NCI-H2196 (cell line): ENCODE measurements at regions not wholly inside any gene's neighbourhood (a gene's known extent, or its start where the extent isn't known, plus 50 kb on each side); places are given as distances from the start of the nearest gene placed in this dataset.
"Not testable (repeated sequence)": the region's sequence is repeated elsewhere in the genome, so short reads cannot be mapped to it uniquely, and the experiment has no call there.

Experiments used
- DNase-seq: peaks from one replicate; lab custom pipeline; 2025; ENCODE audit not compliant: unreplicated experiment; lab: John Stamatoyannopoulos, UW

DNA sequence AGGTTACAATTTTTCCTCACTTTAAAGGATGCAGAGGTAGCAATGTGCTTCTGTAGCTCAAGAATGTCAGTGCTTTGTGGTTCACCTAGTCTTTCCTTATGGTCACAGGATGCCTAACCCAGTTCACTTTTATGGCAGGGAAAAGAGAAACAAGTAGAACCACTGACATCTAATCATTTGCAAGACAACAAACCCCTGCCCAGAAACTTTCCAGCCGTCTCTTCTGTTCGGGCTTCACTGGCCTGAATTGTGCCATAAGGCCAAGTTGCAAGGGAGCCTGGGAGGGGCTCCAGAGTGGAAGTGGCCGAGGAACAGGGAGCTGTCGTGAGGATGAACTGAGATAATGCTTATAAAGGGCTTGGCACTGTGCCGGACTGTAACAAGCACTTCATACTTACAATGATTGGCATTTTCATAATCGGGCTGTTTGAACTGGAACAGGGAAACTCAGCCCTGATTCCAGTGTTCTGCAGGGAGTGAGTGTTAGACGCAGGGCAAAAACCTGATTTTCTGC lies 212.6 kb downstream of the BCAS1 start:
- DNase-seq = no peak

GRCh38 chr20:53856300-53857295 lies 213.8 kb downstream of the BCAS1 start:
- DNase-seq = no peak

DNA sequence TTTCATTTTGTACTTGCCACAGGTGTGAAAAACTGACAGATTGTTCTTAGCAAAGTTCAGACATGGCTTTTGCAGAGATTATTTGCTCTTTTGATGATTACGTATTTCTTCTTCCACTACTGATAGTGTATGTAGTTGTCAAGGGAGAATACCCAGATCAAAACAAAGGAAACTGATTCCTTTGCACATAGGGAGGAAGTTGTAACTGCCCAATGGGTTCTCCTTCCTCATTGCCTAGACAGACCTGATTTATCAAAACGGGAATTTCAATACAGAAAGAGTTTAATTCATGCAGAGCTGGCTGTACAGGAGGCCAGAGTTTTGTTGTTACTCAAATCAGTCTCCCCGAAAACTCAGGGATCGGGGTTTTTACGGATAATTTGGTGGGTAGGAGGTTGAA lies 214.7 kb downstream of the BCAS1 start:
- no peak for DNase-seq

- not testable (repeated sequence) for DNase-seq
Measured at GRCh38 chr20:53854609-53854926, 215.8 kb downstream of the BCAS1 start.

GRCh38 chr20:53853111-53853713 lies 217.2 kb downstream of the BCAS1 start:
- DNase-seq = no peak

DNA sequence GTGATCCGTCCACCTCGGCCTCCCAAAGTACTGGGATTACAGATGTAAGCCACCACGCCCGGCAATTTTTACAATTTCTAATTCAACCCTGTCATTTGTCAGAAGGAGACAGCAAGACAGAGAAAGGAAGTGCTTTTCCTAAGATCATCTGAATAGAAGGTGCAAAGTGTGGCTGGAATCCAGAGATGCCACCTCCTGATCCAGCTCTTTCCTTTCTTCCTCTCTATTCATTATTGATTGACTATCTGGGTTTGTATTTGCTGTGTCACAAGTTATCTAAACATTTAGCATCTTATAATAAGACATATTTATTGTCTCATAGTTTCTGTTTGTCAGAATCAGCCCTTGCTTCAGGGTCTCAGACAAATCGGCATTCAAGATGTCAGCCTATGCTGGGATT lies 217.7 kb downstream of the BCAS1 start:
- DNase-seq = no peak

DNA sequence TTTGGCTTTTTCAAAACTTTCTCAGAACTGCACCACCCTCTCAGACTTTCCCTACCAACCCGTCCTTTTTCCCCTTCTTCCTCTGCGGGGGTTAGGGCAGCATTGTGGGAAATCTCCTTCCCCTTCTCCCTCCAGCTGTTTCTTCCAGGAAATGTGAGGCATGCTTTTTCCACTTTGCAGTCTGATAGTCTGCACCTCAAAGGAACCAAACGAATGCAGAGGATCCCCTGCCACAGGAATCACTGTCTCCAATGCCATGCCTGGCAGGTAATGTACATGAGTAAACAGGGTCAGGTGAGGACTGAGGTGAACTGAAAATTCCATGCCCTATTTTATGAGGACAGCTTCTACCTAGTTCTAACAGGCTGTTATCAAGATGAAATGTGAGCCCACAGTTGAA lies 218.4 kb downstream of the BCAS1 start:
- no peak for DNase-seq

GRCh38 chr20:53850319-53850718 lies 220.1 kb downstream of the BCAS1 start:
- DNase-seq = no peak

GRCh38 chr20:53849471-53850059 lies 220.8 kb downstream of the BCAS1 start:
- DNase-seq = no peak

- DNase-seq = no peak
Measured at GRCh38 chr20:53848304-53848703, 222.1 kb downstream of the BCAS1 start.

DNA sequence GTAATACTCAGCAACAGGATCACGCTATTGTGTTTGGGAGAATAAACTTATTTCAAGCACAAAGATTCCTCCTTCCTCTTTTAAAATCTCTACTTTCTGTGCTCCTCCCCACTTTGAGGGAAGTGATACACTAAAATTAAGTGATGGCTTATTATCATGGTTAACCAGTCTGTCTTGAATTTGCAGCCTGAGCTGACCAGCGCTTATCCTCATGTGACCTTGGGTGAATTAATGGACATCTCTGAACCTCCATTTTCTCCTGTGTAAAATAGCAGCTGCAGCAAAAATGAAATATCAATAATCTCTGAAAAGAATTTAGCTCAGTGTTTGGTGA lies 222.6 kb downstream of the BCAS1 start:
- DNase-seq = no peak

DNA sequence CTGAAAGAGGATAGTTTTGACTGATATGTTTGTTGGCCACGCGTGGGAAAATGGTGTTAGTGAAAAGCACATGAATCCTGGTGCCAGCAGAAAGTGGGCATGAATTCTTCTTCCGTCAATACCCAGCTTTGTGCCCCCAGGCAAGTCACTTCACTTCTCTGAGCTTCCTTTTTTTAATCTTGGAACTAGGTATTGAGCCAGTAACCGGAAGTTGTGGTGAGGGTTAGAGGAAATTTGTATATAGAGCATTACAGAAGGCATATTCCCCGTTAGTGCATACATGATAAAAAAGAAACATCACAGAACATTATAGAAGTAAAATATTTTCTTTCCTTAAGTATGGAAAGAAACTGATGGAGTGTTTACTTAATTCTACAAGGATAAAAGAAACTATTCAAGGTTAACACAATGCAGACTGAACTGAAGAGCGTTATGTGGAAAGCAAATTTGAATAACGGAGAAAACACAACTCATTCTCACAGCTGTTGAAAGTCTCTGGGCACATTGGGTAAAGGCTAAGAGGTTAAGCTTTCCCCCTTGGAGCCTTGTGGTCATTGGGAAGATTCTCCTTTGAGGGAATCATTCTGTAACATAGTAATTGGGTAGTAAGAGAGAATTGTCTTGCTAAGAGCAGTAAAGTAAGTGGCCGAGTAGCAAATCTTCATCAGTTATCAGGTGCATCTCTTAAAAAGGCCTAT lies 223.1 kb downstream of the BCAS1 start:
- no peak for DNase-seq

DNA sequence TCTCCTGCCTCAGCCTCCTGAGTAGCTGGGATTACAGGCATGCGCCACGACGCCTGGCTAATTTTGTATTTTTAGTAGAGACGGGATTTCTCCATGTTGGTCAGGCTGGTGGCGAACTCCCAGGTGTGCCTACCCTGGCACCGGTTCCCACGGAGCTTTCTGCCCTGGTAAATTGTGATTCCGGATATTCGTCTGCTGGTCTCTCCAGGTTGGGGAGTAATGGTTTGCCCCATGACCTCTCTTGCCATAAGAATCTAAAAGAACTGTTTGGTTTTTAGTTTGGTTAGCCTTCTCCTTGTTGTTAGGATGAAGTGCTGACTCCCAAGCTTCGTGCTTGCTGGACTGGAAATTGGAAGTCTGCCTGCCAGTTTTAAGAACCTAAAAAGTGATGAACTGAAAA lies 223.8 kb downstream of the BCAS1 start:
- DNase-seq = no peak

DNA sequence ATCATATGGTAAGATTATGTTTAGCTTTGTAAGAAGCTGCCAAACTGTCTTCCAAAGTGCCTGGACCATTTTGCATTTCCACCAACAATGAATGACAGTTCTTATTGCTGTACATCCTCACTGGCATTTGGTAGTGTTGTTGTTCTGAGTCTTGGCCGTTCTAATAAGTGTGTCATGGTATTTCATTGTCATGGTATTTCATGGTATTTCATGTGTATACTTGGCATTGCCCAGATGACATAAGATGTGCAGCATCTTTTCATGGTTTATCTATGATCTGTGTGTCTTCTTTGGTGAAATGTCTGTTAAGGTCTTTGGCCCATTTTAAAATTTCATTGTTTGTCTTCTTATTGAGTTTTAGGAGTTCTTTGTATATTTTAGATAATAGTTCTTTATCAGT lies 224.4 kb downstream of the BCAS1 start:
- DNase-seq = no peak

DNA sequence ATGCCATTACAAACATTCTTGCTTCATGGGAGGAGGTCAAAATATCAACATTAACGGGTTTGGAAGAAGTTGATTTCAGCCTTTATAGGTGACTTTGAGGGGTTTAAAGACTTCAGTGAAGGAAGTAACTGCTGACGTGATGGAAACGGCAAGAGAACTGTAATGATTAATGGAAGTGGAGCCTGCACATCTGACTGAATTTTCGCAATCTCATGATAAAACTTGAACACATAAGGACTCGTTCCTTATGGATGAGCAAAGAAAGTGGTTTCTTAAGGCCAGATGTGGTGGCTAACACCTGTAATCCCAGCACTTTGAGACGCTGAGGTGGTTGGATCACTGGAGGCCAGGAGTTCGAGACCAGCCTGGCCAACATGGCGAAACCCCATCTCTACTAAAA lies 226.1 kb downstream of the BCAS1 start:
- DNase-seq = no peak

- DNase-seq = no peak
Measured at GRCh38 chr20:53843645-53844044, 226.7 kb downstream of the BCAS1 start.

- DNase-seq = no peak
Measured at GRCh38 chr20:53842301-53843099, 227.9 kb downstream of the BCAS1 start.

GRCh38 chr20:53841741-53842140 lies 228.7 kb downstream of the BCAS1 start:
- no peak for DNase-seq

DNA sequence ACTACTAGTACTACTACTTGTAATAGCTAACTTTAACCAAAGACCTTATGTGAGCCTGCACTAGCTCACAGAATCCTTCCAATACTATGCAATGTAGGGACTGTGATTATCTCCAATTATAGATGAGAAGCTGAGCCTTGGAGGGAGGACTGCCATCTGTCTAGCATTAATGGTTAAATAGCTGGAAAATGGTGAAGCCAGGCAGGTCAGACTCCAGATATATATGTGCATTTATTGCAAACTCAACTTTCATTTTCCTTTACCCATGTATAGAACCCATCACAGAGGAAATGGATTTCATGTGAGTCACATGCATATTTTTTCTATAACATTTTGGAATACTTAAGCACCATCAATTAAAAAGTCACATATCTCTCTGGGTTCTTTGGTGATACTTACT lies 229.9 kb downstream of the BCAS1 start:
- DNase-seq = no peak

GRCh38 chr20:53839423-53840176 lies 230.8 kb downstream of the BCAS1 start:
- peak; percentile 15 for DNase-seq
